HG03457 (cell line): ENCODE measurements at regions not wholly inside any gene's neighbourhood (a gene's known extent, or its start where the extent isn't known, plus 50 kb on each side); places are given as distances from the start of the nearest gene placed in this dataset.

Experiments used
- ATAC-seq: cut with Tn5 transposase; IDR thresholded peaks from one replicate; pipeline ENCODE4 v1.9.1; 2021; ENCODE audit warnings: moderate number of reproducible peaks; ENCODE audit not compliant: unreplicated experiment

DNA sequence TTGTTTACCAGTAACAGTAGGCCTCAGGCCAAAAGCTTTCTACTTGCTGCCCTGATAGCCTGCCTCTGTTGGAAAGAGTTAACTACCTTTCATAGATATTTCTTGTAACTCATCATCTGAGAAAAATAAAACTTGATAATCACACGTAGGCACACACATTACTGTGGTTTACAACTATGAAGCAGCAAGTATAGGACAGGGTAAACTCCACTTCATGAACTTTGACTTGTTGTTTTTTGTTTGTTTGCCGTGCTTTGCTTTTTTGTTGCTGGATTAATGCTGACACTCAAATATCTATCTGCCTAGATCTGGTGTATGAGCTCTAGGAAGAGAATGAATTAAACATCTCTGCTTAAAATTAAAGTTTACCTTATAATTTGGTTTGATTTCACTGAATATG lies 924.7 kb upstream of the ADGRL2 start:
- no peak for ATAC-seq

- no peak for ATAC-seq
Observed at GRCh38 chr1:80869299-80869698, 931.4 kb upstream of the ADGRL2 start.

- ATAC-seq: no peak
Observed at GRCh38 chr1:80847904-80848303, 952.8 kb upstream of the ADGRL2 start.

DNA sequence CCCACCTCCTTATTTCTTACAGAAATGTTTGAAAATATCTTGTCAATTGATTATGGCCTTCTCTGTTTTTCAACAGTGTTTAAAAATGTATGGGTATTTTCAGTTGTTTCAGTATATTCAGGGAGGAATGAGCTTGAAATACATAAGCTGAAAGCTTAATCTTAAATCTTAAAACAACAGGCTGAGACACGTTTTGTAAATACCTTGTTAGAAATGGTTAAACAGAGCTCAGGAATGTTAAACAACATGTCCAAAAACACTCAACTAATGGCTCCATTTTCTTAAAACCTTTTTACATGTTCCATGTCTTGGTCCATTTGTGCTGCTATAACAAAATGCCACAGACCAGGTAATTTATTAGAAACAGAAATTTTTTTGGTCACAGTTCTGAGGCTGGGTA lies 953.8 kb upstream of the ADGRL2 start:
- ATAC-seq: no peak

- ATAC-seq: no peak
Observed at GRCh38 chr1:80842796-80843195, 957.9 kb upstream of the ADGRL2 start.

- ATAC-seq: no peak
Observed at GRCh38 chr1:80841261-80841660, 959.5 kb upstream of the ADGRL2 start.

DNA sequence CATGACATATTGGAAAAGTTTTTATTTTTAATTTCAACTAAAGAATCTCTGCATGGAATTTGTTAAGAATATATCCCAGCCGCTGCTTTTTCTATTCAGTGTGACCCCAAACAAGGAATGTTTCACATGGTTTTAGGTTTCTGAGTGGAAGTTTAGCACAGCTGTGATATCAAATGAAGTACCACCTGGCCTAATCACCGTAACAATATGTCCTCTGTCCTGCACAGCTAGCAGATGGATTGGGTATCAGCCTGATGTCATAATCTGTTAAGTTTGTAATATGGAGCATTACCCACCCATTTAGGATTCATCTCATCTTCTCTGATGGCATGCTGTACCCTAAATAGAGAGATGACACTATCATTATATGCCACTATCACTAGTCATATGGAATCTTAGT lies 963.7 kb upstream of the ADGRL2 start:
- ATAC-seq: no peak

GRCh38 chr1:80836505-80836904 lies 964.2 kb upstream of the ADGRL2 start:
- no peak for ATAC-seq

- no peak for ATAC-seq
Observed at GRCh38 chr1:80827666-80828065, 973.1 kb upstream of the ADGRL2 start.

DNA sequence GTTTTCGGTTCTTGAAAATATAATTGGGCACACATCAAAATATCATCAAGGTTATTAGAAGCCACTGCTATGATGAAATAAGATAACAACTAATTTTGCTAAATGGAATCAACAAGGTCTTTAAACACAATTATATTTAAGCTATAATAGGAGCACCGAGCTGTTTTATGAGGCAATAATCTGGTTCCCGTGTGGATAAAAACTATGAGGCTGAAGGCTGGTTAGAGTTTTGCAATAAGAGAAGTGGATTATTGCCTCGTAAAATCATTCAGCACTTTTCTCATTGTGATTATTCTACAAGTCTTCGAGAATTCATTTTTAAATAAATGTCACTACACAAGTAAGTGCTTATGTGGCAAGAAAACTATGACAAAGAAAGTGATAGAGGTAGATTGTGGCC lies 975.7 kb upstream of the ADGRL2 start:
- ATAC-seq: no peak

DNA sequence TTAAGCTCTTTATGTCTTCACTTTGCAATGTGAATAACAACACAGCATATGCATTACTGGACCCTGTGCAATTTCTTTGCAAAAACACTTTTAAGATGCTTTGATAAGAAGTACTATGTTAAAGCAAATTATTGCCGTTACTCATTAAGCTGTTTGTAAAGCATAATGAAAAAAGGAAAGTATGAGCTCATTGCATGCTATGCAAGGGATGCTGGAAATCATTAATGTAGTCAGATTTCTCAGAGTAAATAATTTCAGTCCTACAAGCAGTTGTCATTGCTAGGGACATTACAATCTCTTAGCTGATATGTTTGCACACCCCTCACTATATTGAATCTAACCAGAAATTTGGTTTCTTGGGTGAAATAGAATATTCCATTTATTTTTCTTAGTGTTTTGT lies 982.5 kb upstream of the ADGRL2 start:
- ATAC-seq: no peak

GRCh38 chr1:80807981-80808380 lies 992.8 kb upstream of the ADGRL2 start:
- ATAC-seq: no peak

DNA sequence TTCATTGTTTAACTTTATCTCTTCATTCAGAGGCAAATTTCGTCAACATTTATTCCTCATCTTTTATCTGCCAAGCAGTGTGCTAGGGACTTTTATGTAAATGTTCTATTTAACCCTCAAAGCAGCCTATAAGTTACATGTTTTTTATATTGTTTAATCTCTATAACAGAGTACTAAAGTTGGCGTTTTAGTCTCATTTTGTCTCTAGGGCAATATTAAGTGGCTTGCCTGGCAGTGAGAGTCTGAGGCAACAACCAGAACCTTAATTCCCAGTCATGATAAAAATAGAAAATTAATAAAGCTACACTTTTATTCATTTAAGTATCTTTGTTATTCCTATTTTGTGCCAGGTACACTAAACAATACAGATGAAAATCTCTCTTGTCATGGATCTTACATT lies 994.3 kb upstream of the ADGRL2 start:
- ATAC-seq: no peak

DNA sequence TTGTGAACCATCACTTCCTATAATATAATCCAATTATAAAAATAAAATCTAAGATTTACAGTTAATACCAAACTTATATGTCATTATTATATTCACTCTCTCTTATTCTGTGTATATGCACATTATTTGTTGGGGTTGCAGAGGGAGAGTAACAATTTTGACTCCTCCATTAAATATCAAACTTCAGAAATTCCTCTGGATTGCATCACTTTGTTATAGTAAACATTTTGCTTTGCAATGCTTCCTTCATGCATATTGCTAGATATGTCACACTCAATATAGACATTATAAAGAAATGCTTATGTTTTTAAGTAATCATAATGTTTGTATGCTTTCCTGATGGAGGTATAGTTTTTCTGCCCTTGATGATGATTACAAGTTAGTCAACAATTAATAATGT lies 999.0 kb upstream of the ADGRL2 start:
- no peak for ATAC-seq

GRCh38 chr1:80799457-80799856 lies 1001.3 kb upstream of the ADGRL2 start:
- ATAC-seq: no peak

DNA sequence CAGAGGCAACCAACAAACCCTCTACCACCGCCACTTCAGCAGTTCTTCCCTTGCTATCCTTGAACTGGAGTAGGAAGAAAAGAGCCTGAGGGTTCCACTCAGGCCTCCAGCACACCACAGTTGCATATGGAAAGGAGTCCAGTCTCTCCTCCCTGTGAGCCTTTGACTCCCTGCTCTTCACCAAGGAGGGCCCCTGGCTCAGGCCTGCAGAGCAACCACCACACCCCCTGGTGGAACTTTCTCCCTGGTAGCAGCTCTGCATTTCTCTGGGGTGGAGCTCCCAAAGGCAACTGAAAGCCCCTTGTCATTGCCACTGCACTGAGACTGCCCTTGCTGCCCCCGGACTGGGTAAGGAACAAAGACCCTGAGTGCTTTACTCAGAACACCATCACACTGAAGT lies 1021.5 kb upstream of the ADGRL2 start:
- ATAC-seq: no peak

- no peak for ATAC-seq
Observed at GRCh38 chr1:80778094-80778840, 1022.5 kb upstream of the ADGRL2 start.

GRCh38 chr1:80776266-80776665 lies 1024.5 kb upstream of the ADGRL2 start:
- ATAC-seq: no peak

DNA sequence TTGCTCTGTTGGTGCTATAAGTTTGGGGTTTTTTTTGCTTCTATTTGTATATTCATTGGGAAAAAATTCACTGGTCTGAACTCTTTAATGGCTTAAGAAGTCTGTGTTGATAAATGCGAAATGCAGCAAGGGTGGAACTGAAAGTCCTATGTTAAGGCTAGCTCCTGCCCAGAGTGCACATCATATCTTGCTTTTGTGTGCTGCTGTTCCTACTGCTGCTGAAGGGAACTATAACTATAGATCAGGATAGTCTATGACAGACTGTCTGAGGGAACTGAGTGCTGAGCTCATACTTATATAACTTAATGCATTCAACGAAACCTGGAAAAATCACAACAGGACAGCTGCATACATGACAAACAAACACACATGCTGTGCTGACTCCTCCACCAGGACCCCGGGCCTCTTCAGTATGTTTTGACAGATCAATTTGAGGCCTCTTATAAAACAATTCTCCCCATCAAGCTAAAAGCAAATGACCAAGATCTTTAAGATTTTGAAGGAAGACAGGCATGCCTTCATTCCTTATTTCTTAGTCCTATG lies 1031.5 kb upstream of the ADGRL2 start:
- ATAC-seq: no peak

GRCh38 chr1:80767711-80768110 lies 1033.0 kb upstream of the ADGRL2 start:
- ATAC-seq: no peak

DNA sequence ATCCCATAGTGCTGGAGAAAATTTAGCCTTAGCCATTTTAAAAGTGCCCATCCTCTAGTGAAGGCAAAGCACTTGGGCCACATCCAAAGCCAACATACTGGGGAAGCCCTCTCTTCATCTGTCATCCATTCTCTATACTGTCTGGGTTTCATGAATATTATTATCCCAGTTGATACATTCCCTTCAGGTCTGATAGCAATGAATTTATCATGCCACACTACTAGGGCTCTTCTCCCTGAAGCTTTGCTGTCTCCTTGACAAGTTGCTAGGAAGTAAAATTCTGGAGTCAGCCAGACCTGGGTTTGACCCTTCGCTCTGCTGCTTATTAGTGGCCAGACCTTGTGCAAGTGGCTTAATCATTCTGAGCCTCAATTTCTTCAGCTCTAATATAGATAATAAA lies 1041.4 kb upstream of the ADGRL2 start:
- no peak for ATAC-seq

GRCh38 chr1:80755944-80756343 lies 1044.8 kb upstream of the ADGRL2 start:
- no peak for ATAC-seq

- ATAC-seq: no peak
Observed at GRCh38 chr1:80751204-80751603, 1049.5 kb upstream of the ADGRL2 start.
